ENCODE measurements at regions not wholly inside any gene's neighbourhood (a gene's known extent, or its start where the extent isn't known, plus 50 kb on each side); places are given as distances from the start of the nearest gene placed in this dataset.
"Not testable (repeated sequence)": the region's sequence is repeated elsewhere in the genome, so short reads cannot be mapped to it uniquely, and the experiment has no call there.

DNA sequence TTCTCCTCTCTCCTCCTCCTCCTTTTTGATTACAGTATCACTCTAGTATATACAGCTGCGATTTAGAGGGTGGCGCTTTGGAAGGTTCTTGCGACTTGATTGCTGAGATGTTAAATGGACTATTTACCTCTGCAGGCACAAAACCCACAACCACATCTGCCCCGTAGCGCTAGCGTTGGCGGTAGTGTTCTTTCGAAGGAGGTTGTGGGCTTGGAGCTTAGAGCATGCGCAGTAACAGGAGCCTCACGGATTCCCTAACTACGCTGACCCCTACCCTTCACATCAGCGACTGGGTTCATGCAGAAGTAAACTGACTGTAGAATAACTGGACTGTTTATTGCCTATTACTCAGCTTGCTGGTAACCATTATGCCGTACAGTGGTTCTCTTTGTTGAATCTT, 58.0 kb downstream of the CGGBP1 start:
- DNase-seq = peak in 2 of 3 donors; percentile 5 to 9

- DNase-seq = no peak
These were observed 60.8 kb downstream of the CGGBP1 start for GRCh38 chr3:87997966-87998365.

- DNase-seq = no peak
These were observed 61.5 kb downstream of the CGGBP1 start for GRCh38 chr3:87997298-87997697.

- DNase-seq = no peak
These were observed 61.9 kb downstream of the CGGBP1 start for GRCh38 chr3:87996882-87997281.

DNA sequence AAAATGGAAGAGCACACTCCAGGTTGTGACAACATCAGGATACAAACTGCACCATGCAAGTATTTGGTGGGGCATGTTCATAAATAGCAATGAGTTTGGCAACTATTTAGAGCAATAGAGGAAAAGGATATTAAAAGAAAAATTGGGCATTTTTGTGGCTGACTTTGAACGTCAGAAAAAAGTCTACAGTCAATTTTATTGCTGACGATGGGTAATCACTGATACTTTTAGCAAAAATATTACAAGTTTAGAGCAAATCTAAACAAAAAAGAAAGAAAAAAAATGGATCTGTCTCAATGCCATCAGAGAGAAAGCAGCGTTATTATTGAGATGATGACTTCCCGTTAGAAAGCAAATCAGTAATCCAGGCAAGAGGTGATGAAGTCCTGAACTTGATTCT, 65.2 kb downstream of the CGGBP1 start:
- DNase-seq = no peak

DNA sequence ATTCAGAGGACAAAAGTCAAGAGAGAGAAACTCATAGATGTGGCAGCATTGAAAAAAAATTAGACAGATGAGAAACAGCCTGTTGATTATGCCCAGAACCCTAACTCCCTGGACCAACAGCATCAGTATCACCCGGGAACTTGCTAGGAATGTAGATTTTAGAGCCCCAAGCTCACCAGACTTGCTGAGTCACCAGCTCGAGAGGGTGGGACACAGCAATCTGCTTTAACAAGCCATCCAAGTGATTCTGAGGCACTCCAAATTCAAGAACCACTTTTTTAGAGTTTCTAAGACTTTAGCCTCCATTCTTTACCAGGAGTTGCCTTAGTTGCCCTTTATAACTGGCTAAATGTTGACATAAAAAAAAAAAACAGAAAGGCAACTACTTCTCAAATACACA, 70.9 kb downstream of the CGGBP1 start:
- no peak for DNase-seq

GRCh38 chr3:87982421-87982820, 76.4 kb downstream of the CGGBP1 start:
- no peak for DNase-seq

DNA sequence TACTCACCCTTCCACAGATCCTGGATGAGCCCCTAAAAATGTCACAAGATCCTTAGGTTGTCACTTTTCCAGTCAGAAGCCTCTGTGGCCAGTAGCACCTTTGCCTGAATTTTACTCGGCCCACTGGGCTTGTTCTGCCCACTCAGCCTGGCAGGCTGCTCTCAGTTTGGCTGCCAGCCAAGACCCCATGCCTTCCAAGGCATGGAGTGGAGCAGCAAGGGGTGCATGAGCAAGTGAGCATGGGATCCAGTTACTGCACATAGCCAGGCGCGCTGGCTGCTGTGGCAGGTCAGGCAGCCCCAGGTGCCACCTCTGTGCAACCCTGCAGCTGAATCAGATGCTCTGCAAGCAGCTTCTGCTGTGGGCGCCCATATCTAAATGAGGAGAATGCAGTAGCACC, 79.3 kb downstream of the CGGBP1 start:
- no peak for DNase-seq

DNA sequence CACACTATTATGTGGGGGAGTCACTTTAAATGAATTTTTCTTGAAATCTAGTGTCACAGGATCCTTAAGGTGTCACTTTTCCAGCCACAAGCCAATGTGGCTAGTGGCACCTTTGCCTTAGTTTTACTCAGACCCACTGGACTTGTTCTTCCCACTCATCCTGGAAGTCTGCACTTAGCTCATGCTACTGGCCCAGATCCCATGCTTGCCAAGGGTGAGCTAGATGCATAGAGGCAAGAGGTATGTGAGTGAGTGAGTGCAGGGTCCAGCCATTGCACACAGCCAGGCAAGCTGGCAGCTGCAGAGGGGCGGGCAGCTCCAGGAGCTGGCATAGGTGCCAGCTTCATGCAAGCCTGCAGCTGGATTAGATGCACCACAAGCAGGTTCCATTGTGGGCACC, 81.0 kb downstream of the CGGBP1 start:
- DNase-seq = no peak

DNA sequence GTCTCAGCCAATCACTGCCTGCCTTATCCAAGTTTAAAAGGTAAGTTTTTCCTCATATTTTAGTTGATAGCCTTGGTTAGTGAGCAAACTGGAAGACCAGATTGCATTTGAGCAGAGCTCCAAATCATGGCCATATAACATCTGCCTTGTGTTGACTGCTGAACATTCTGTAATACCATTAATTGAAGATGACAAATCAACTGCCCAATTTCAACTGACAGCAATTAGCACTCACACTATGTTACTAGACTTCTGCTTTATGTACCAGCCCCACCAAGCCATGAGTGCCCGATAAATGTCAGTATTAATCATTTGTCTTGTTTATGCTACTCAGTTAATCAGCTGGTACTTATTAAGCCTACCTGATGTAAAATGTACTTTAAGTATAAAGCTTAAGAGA, 83.1 kb downstream of the CGGBP1 start:
- DNase-seq = no peak

GRCh38 chr3:87973906-87974305, 84.9 kb downstream of the CGGBP1 start:
- DNase-seq = no peak

DNA sequence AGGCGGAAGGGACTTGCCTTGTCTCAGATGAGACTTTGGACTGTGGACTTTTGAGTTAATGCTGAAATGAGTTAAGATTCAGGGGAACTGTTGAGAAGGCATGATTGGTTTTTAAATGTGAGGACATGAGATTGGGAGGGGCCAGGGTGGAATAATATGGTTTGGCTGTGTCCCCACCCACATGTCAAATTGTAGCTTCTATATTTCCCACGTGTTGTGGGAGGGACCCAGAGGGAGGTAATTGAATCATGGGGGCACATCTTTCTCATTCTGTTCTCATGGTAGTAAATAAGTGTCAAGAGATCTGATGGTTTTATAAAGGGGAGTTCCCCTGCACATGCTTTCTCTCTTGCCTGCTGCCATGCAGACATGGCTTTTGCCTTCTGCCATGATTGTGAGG, 89.2 kb downstream of the CGGBP1 start:
- no peak for DNase-seq

DNA sequence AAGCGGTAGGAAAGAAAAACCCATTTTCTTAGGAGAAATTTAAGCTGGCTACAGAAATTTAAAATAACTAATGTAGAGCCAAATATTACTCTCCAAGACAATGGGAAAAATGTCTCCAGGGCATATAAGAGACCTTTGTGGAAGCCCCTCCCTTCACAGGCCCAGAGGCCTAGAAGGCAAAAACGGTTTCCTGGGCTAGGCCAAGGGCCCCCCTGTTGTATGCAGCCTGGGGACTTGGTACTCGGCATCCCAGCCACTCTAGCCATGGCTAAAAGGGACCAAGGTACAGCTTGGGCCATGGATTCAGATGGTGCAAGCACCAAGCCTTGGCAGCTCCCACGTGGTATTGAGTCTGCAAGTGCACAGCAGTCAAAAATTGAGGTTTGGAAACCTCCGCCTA, 90.1 kb downstream of the CGGBP1 start:
- no peak for DNase-seq

GRCh38 chr3:87958289-87958688, 100.5 kb downstream of the CGGBP1 start:
- no peak for DNase-seq

DNA sequence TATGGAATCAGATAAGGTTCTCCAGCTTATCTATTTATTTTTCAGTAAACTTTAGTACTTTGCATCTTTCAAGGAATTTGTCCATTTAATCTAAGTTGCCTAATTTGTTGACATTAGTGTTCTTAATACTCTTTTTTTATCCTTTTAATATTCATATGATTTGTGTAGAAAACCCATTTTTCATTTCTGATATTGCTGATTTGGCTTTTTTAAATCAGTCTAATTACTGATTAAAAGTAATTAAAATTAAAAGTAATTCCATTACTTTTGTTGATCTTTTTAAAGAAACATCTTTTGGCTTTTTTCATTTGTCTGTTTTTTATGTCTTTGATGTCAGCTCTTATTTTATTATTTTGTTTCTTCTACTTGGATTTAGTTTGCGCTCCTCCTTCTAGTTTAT, 101.2 kb downstream of the CGGBP1 start:
- DNase-seq = no peak

- DNase-seq = no peak
These were observed 109.0 kb downstream of the CGGBP1 start for GRCh38 chr3:87949879-87950208.

- no peak for DNase-seq
These were observed 109.5 kb downstream of the CGGBP1 start for GRCh38 chr3:87949189-87949878.

DNA sequence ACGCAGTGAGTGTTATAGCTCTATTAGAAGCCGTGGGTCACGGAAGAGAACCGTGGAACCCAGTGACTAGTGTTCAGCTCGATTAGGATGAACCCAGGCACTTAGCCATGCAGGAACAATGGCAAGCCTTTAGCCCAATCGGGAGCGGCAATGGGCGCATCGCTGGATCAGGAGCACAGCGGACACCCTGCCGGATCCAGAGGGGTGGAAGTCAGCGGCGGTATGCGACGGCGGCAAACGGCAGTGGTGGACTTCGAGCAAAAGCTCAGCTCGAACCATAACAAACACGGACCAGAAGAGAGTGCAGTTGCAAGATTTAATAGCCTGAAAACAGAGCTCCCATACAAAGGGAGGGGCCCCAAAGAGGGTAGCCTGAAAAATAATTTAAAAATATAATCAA, 112.8 kb downstream of the CGGBP1 start:
- DNase-seq = not testable (repeated sequence)

GRCh38 chr3:87942256-87942655, 116.5 kb downstream of the CGGBP1 start:
- DNase-seq = not testable (repeated sequence)

- no peak for DNase-seq
These were observed 134.3 kb downstream of the CGGBP1 start for GRCh38 chr3:87924485-87924884.

- no peak for DNase-seq
These were observed 138.3 kb downstream of the CGGBP1 start for GRCh38 chr3:87920549-87920948.

DNA sequence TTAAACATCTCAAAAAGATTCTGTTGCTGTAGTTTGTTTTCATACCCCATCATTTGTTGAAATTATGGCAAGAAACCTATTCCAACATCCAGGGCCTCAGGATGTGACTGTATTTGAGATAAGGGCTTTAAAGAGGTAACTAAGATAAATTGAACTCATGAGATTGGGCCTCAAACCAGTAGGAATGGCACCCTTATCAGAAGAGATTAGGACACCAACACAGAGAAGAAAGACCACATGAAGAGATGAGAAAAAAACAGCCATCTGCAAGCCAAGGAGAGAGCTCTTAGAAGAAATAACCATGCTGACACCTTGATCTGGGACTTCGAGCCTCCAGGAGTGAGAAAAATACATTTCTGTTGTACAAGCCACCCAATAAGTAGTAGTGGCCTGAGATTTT, 157.7 kb downstream of the CGGBP1 start:
- DNase-seq = no peak

- peak in 1 of 3 donors; percentile 2 for DNase-seq
These were observed 158.7 kb downstream of the CGGBP1 start for GRCh38 chr3:87900061-87900460.

DNA sequence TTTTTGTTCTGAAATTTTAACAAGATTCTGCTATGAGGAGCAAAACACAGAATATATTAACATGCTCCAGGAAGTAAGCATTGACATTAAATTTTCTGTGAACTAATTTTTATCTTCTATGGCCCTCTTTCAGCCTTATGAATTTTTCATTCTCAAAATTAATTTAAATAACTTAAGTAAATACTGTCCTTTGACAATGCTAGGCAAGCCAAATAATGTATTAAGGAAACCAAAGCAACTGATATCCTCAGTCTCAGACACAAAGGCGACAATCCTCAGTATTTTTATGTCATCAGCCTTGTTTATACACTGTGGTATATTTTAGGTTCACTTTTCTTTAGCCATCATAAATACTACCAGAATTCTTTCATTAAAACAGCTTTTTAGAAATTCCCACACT, 159.8 kb downstream of the CGGBP1 start:
- DNase-seq = no peak

GRCh38 chr3:87895983-87896382, 162.8 kb downstream of the CGGBP1 start:
- DNase-seq = no peak
